ENCODE measurements at regions not wholly inside any gene's neighbourhood (a gene's known extent, or its start where the extent isn't known, plus 50 kb on each side); places are given as distances from the start of the nearest gene placed in this dataset.

GRCh38 chr4:53908661-53909078 lies 155.7 kb downstream of the CHIC2 start:
- peak; percentile 79 for TF ChIP-seq CTCF (IDR thresholded peaks at IDR 0.05; ENCODE audit: poor library complexity, severe bottlenecking)
- no peak for TF ChIP-seq REST (IDR thresholded peaks at IDR 0.05; ENCODE audit: borderline replicate concordance)
- peak; percentile 78 for TF ChIP-seq RAD21 (conservative IDR thresholded peaks at IDR 0.05)
- no peak for TF ChIP-seq EP300 (conservative IDR thresholded peaks at IDR 0.05; ENCODE audit: poor library complexity, severe bottlenecking)
